Stomach (tissue), 4 donors: ENCODE measurements at regions not wholly inside any gene's neighbourhood (a gene's known extent, or its start where the extent isn't known, plus 50 kb on each side); places are given as distances from the start of the nearest gene placed in this dataset.

Experiments used
- POLR2A ChIP-seq, 4 donors: fragments of 450-650 bp; IDR thresholded peaks; one replicate each; pipeline ENCODE4 v1.6.1; 2016; ENCODE audit warnings: antibody characterized with exemption in 4 of 4, control low read depth in 2 of 4, mild to moderate bottlenecking in 1 of 4, moderate library complexity in 1 of 4
- TF ChIP-seq, protein P1 (sequence below), 7 experiments: fragments of 450-650 bp in 4 of 7; fragments of 200-600 bp in 3 of 7; sonication (generic) in 3 of 7; IDR thresholded peaks; one replicate each; pipeline ENCODE4 v1.5.1; 2016 to 2019; ENCODE audit warnings: antibody characterized with exemption in 7 of 7, control low read depth in 2 of 7, mild to moderate bottlenecking in 1 of 7

DNA sequence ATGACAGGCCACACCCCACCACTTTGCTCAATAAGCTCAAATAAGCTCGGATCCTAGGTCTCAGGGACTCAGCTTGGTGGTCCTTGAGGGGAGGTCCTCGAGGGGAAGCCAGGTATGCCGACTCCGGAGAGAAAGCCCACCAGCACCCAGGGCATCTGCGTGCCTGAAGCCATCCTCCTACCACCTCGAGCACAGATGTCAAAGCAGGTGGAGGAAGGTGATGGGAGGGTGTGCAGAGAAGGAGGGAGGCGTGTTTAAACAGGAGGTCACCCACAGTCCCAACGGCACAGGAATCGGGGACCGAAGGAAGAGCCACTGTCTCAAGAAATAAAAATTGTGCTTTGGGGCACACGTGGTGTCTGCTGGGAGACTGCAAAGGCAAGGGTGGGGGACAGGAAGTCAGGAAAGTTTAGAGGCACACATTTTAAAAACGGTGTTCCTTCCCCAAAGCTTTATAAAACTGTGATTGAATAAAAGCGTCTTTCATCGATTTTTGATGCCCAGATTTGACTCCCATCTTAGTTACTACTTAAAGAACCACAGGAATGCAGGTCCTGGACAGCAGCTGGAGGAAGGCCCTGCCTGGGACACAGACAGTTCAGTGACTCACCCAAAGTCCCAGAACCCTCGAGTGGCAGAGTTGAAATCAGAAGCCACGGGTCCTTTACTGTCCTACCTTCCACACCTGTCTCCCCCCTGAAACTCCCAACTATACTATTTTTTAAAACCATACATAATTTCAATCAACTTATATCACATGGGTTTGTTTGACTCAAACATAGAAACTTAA lies 221.0 kb upstream of the PDE10A start:
- no peak for TF ChIP-seq POLR2A (IDR thresholded peaks at IDR 0.05)
- TF ChIP-seq, protein P1, sequence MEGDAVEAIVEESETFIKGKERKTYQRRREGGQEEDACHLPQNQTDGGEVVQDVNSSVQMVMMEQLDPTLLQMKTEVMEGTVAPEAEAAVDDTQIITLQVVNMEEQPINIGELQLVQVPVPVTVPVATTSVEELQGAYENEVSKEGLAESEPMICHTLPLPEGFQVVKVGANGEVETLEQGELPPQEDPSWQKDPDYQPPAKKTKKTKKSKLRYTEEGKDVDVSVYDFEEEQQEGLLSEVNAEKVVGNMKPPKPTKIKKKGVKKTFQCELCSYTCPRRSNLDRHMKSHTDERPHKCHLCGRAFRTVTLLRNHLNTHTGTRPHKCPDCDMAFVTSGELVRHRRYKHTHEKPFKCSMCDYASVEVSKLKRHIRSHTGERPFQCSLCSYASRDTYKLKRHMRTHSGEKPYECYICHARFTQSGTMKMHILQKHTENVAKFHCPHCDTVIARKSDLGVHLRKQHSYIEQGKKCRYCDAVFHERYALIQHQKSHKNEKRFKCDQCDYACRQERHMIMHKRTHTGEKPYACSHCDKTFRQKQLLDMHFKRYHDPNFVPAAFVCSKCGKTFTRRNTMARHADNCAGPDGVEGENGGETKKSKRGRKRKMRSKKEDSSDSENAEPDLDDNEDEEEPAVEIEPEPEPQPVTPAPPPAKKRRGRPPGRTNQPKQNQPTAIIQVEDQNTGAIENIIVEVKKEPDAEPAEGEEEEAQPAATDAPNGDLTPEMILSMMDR (IDR thresholded peaks at IDR 0.05): no peak
